ENCODE measurements at regions not wholly inside any gene's neighbourhood (a gene's known extent, or its start where the extent isn't known, plus 50 kb on each side); places are given as distances from the start of the nearest gene placed in this dataset.
"Not testable (repeated sequence)": the region's sequence is repeated elsewhere in the genome, so short reads cannot be mapped to it uniquely, and the experiment has no call there.

DNA sequence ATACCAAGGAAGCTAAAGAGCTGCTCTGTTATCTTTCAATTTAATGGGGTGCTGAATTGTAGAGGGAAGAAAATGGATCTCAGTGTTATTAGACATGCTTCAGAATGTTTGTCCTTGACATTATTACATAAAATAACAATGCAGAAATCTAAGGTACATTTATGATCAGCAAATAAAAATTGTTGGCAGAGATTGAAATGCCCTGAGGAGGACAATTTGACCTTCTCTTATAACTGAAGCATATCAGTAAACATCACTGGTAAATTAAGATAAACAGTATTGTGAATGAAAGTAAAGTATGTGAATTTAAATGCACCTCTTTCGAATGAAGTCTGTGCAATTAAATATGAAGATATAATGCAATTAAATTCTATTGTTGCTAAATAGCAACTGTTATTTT lies 1362.1 kb upstream of the ATXN8OS start:
- Histone ChIP-seq H3K4me1 (ENCODE audit: insufficient read depth, low read length) (peaks cover 18% of the 10 kb centered on the region; the same call in 1 of the 2 replicates), H3K27ac (ENCODE audit: low read length) (no peak overlapping the region), H3K9ac (ENCODE audit: low read depth, low read length) (no peak overlapping the region), H3K36me3 (ENCODE audit: insufficient read depth, low read depth, low read length) (no peaks in the 10 kb centered on the region), H3K9me3 (ENCODE audit: insufficient read depth, low read depth, low read length) (no peaks in the 10 kb centered on the region), H3K27me3 (ENCODE audit: insufficient read depth, low read length) (no peaks in the 10 kb centered on the region), H3K4me3 (ENCODE audit: low read length) (no peak overlapping the region)

DNA sequence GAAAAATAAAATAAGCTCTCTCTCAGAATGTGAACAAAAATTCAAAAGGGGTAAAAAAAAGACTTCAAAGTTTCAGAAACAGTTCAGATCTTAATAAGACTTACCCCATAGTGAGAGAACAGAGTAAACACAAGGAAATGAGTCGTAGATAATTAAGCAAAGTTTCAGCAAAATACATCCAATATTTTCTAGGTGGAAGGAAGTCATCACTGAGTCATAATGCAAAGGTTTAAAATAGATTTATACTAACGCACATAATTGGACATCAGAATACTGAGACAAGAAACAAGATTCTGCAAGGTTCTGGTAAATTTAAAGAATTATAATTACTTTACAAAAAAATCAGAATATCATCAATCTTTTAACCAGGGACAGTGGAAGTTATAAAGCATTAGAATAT lies 1370.7 kb upstream of the ATXN8OS start:
- Histone ChIP-seq H3K27ac (ENCODE audit: low read length) (no peak overlapping the region), H3K9ac (ENCODE audit: low read depth, low read length) (no peak overlapping the region)

DNA sequence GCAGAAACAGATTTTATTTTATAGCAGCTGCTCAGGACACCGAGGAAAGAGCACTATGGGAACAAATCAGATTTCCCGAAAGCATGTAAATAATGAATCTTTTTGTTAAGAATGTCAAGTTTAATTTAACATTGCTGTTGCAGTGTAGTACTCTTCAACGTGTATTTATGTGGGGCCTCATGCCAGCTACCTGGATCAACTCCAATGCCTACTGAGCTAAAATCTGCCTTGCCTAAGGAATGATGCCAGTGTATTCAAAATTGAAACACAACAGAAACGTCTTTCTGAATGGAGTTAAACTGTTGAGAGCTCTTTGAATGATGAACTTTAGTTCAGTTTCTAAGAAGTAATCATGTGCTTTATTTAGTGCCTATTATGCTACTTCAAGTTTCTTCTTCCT lies 1379.8 kb upstream of the ATXN8OS start:
- Histone ChIP-seq H3K9ac (ENCODE audit: low read depth, low read length) (no peak overlapping the region), H3K9me3 (ENCODE audit: insufficient read depth, low read depth, low read length) (no peaks in the 10 kb centered on the region), H3K27ac (ENCODE audit: low read length) (no peak overlapping the region), H3K4me3 (ENCODE audit: low read length) (no peak overlapping the region), H3K4me1 (ENCODE audit: insufficient read depth, low read length) (peaks cover 1% of the 10 kb centered on the region; the same call in 1 of the 2 replicates), H3K27me3 (ENCODE audit: insufficient read depth, low read length) (no peaks in the 10 kb centered on the region), H3K36me3 (ENCODE audit: insufficient read depth, low read depth, low read length) (no peaks in the 10 kb centered on the region)

More for the DNA sequence above, 1370.7 kb upstream of the ATXN8OS start:
- H3K27me3 ChIP-seq (ENCODE audit: insufficient read depth, low read length) = no peaks in the 10 kb centered on the region
- no peaks in the 10 kb centered on the region for H3K36me3 ChIP-seq (ENCODE audit: insufficient read depth, low read depth, low read length)
- H3K4me3 ChIP-seq (ENCODE audit: low read length) = no peak overlapping the region
- no peaks in the 10 kb centered on the region for H3K9me3 ChIP-seq (ENCODE audit: insufficient read depth, low read depth, low read length)
- peaks cover 4% of the 10 kb centered on the region; the same call in 1 of the 2 replicates for H3K4me1 ChIP-seq (ENCODE audit: insufficient read depth, low read length)

DNA sequence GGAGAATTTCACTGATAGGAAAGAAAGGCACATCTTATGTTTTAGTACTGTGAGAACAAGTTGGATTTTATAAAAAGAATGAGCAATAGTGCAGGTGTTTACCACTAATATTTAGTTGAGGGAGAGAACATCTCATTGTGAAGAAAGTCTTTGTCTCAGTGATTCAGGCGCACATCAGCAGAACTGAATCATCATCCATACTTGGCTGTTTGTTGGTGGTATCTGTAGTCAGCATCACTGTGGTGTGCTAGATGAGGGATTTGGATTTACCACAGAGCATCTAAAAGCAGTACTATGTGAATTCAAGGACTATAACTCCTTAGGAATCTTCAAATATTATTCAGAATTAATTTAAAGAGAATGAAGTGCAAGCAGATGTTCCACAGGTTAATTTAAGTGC lies 1380.5 kb upstream of the ATXN8OS start:
- Histone ChIP-seq H3K9me3 (ENCODE audit: insufficient read depth, low read depth, low read length) (no peaks in the 10 kb centered on the region), H3K4me1 (ENCODE audit: insufficient read depth, low read length) (peaks cover 3% of the 10 kb centered on the region; the same call in 1 of the 2 replicates), H3K27ac (ENCODE audit: low read length) (no peak overlapping the region), H3K9ac (ENCODE audit: low read depth, low read length) (no peak overlapping the region), H3K4me3 (ENCODE audit: low read length) (no peak overlapping the region), H3K27me3 (ENCODE audit: insufficient read depth, low read length) (no peaks in the 10 kb centered on the region), H3K36me3 (ENCODE audit: insufficient read depth, low read depth, low read length) (no peaks in the 10 kb centered on the region)

DNA sequence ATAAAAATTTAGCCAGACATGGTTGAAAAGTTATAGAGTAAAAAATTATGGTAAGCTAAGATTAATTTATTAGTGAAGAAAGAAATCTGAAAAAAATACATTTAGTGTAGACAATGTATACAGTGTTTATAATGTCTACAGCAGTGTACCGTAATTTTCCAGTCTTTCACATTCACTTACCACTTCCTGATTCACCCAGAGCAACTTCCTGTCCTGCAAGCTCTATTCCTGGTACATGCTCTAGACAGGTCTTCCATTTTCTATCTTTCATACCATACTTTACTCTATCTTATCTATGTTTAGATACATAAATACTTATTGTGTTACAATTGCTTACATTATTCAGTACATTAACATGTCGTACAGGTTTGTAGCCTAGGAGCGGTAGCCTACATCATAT lies 1387.8 kb upstream of the ATXN8OS start:
- Histone ChIP-seq H3K27me3 (ENCODE audit: insufficient read depth, low read length) (no peaks in the 10 kb centered on the region), H3K4me1 (ENCODE audit: insufficient read depth, low read length) (peaks cover 15% of the 10 kb centered on the region), H3K36me3 (ENCODE audit: insufficient read depth, low read depth, low read length) (no peaks in the 10 kb centered on the region), H3K9me3 (ENCODE audit: insufficient read depth, low read depth, low read length) (no peaks in the 10 kb centered on the region), H3K4me3 (ENCODE audit: low read length) (no peak overlapping the region), H3K27ac (ENCODE audit: low read length) (no peak overlapping the region), H3K9ac (ENCODE audit: low read depth, low read length) (no peak overlapping the region)

DNA sequence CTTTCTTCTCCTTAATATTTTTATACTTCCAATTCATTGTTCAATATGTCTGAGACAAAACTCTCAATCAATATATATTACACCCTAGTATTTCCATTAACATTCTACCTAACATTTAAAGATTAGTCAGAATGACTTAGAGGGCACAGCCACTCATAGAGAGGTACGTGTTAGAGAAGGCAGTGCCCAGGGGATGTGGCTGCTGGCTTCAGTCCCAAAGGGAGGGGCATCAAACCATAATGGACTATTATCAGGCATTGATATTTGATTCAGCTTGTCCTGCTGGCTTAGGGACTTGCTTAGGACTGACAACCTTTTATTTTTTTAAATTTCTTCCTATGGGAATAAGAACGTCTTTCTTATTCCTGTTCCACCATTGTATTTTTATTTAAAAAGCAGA lies 1392.0 kb upstream of the ATXN8OS start:
- H3K4me3 ChIP-seq (ENCODE audit: low read length) = no peak overlapping the region
- H3K36me3 ChIP-seq (ENCODE audit: insufficient read depth, low read depth, low read length) = no peaks in the 10 kb centered on the region
- H3K27ac ChIP-seq (ENCODE audit: low read length) = no peak overlapping the region
- no peak overlapping the region for H3K9ac ChIP-seq (ENCODE audit: low read depth, low read length)
- peaks cover 27% of the 10 kb centered on the region for H3K4me1 ChIP-seq (ENCODE audit: insufficient read depth, low read length)
- H3K9me3 ChIP-seq (ENCODE audit: insufficient read depth, low read depth, low read length) = no peaks in the 10 kb centered on the region
- no peaks in the 10 kb centered on the region for H3K27me3 ChIP-seq (ENCODE audit: insufficient read depth, low read length)

DNA sequence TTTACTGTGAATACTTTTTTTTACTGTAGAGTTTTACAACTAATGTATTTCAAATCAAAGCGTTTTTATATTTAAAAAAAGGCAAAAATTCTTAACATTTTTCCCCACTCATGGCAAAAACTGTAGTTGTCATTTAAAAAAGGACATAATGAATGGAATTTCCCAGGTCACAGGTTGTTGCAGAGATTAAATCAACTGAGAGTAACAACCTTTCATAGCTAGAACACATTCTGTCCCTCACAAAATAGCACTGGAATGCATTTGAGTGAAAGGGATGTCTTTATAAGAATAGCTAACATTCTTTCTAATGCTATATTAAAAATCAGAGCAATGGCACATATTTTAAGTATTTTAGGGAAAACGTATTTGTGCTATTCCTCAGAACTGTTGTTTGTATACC lies 1393.3 kb upstream of the ATXN8OS start:
- peak overlapping the region; percentile 54; the same call in 1 of the 2 replicates for H3K4me3 ChIP-seq (ENCODE audit: low read length)
- H3K27me3 ChIP-seq (ENCODE audit: insufficient read depth, low read length) = no peaks in the 10 kb centered on the region
- H3K4me1 ChIP-seq (ENCODE audit: insufficient read depth, low read length) = peaks cover 27% of the 10 kb centered on the region
- peak overlapping the region; percentile 32 for H3K27ac ChIP-seq (ENCODE audit: low read length)
- H3K36me3 ChIP-seq (ENCODE audit: insufficient read depth, low read depth, low read length) = no peaks in the 10 kb centered on the region
- no peak overlapping the region for H3K9ac ChIP-seq (ENCODE audit: low read depth, low read length)
- no peaks in the 10 kb centered on the region for H3K9me3 ChIP-seq (ENCODE audit: insufficient read depth, low read depth, low read length)

DNA sequence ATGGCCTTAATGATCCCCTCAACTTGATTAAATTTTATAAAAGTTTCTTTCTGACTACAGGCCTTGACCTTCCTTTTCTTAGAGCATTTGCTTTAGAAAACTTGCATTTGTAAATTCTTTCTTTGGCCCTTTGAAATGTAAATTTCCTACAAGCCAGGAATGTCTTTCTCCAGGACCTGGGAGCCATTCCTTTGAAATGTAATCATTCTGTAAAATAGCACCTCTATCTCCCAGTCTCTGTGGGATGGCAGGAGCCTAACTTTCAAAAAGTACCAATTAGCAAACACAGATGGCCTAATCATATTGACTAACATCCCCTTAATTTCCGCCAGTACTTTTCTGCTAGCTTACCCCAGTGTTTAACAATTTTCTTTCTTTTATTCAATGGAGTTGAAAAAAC lies 1394.2 kb upstream of the ATXN8OS start:
- no peak overlapping the region for H3K27ac ChIP-seq (ENCODE audit: low read length)
- no peaks in the 10 kb centered on the region for H3K36me3 ChIP-seq (ENCODE audit: insufficient read depth, low read depth, low read length)
- H3K4me3 ChIP-seq (ENCODE audit: low read length) = peak overlapping the region; percentile 54
- no peaks in the 10 kb centered on the region for H3K27me3 ChIP-seq (ENCODE audit: insufficient read depth, low read length)
- no peak overlapping the region for H3K9ac ChIP-seq (ENCODE audit: low read depth, low read length)
- no peaks in the 10 kb centered on the region for H3K9me3 ChIP-seq (ENCODE audit: insufficient read depth, low read depth, low read length)
- H3K4me1 ChIP-seq (ENCODE audit: insufficient read depth, low read length) = peaks cover 27% of the 10 kb centered on the region

DNA sequence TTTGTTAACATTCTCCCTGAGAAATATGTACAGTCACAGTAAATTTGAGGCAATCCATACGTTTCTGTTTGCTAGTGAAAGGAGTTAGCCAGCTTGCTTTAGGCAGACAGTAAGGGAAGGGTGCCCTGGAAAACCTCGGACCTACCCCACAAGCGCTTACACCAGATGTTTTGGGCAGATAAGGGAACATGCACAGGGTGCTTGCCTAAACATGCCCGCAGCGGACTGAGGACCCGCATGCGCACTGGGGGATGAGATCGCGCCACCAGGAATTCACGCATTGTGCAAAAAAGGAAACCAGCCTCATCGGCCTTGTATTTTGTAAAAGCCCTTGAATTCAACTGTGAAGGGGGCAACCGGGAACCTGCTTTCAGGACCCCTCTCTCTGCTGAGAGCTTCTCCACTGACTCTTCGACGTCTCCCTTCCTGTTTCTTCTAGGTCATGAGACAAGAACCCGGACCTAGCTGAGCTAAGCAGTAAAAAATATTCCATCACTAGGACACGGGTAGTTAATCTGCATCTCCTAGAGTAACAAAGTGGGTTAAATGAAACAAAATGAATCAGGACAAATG lies 1399.2 kb upstream of the ATXN8OS start:
- H3K27me3 ChIP-seq (ENCODE audit: insufficient read depth, low read length) = no peaks in the 10 kb centered on the region
- H3K4me1 ChIP-seq (ENCODE audit: insufficient read depth, low read length) = peaks cover 6% of the 10 kb centered on the region; the same call in 1 of the 2 replicates
- no peaks in the 10 kb centered on the region for H3K36me3 ChIP-seq (ENCODE audit: insufficient read depth, low read depth, low read length)
- H3K4me3 ChIP-seq (ENCODE audit: low read length) = no peak overlapping the region
- H3K9me3 ChIP-seq (ENCODE audit: insufficient read depth, low read depth, low read length) = peaks cover 9% of the 10 kb centered on the region; the same call in 1 of the 2 replicates
- H3K27ac ChIP-seq (ENCODE audit: low read length) = no peak overlapping the region
- H3K9ac ChIP-seq (ENCODE audit: low read depth, low read length) = no peak overlapping the region

DNA sequence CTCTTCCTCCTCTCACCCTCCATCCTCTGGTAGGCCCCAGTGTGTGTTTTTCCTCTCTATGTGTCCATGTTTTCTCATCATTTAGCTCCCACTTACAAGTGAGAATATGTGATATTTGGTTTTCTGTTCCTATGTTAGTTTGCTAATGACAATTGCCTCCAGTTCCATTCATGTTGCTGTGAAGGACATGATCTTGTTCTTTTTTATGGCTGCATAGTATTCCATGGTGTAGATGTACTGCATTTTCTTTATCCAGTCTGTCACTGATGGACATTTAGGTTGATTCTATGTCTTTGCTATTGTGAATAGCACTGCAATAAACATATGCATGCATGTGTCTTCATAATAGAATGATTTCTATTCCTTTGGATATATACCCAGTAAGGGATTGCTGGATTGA lies 1401.6 kb upstream of the ATXN8OS start:
- H3K9me3 ChIP-seq (ENCODE audit: insufficient read depth, low read depth, low read length); H3K27ac ChIP-seq (ENCODE audit: low read length); H3K4me1 ChIP-seq (ENCODE audit: insufficient read depth, low read length); H3K9ac ChIP-seq (ENCODE audit: low read depth, low read length); H3K4me3 ChIP-seq (ENCODE audit: low read length); H3K36me3 ChIP-seq (ENCODE audit: insufficient read depth, low read depth, low read length); H3K27me3 ChIP-seq (ENCODE audit: insufficient read depth, low read length): not testable (repeated sequence)

DNA sequence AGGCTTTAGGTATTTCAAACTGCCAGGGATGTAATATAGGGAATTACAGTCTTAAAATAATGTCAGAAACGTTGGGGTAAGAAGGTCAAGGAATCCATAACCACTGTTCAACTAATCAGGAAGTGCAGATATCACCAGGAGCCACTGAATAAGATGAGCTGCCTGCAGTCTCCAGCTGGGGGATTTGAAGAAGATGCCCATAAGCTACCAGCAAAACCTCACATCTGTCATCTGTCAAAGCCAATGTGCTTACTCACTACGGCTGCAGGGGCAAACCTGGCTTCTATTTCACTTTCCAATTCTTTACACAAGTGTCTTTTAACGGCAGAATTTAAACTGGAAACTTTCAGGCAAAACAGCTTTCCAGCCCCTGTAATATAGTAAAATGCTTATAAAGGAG lies 1410.1 kb upstream of the ATXN8OS start:
- Histone ChIP-seq H3K4me3 (ENCODE audit: low read length) (no peak overlapping the region), H3K9ac (ENCODE audit: low read depth, low read length) (no peak overlapping the region), H3K4me1 (ENCODE audit: insufficient read depth, low read length) (no peaks in the 10 kb centered on the region), H3K9me3 (ENCODE audit: insufficient read depth, low read depth, low read length) (no peaks in the 10 kb centered on the region), H3K27me3 (ENCODE audit: insufficient read depth, low read length) (no peaks in the 10 kb centered on the region), H3K36me3 (ENCODE audit: insufficient read depth, low read depth, low read length) (no peaks in the 10 kb centered on the region), H3K27ac (ENCODE audit: low read length) (no peak overlapping the region)

DNA sequence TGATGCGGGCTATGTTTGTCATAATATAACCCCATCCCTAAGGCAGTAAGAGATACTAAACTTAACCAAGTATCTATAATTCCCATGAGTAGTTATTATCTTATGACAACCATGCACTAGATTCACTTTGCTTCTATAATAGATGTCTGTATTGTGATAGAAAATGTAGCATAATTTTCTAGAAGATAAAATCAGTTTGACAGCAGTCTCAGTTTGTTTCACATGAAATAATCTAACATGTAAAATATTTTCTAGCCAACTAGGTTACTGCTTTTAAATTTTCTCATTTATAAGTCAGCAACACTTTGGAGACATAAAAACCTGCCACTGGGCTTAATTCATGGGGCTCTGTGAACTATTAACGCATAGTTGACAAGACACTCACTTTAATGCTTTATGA lies 1410.7 kb upstream of the ATXN8OS start:
- no peak overlapping the region for H3K9ac ChIP-seq (ENCODE audit: low read depth, low read length)
- no peak overlapping the region for H3K4me3 ChIP-seq (ENCODE audit: low read length)
- no peaks in the 10 kb centered on the region for H3K27me3 ChIP-seq (ENCODE audit: insufficient read depth, low read length)
- no peaks in the 10 kb centered on the region for H3K36me3 ChIP-seq (ENCODE audit: insufficient read depth, low read depth, low read length)
- H3K9me3 ChIP-seq (ENCODE audit: insufficient read depth, low read depth, low read length) = no peaks in the 10 kb centered on the region
- no peak overlapping the region for H3K27ac ChIP-seq (ENCODE audit: low read length)
- no peaks in the 10 kb centered on the region for H3K4me1 ChIP-seq (ENCODE audit: insufficient read depth, low read length)
